VCaP (cell line): ENCODE measurements at regions not wholly inside any gene's neighbourhood (a gene's known extent, or its start where the extent isn't known, plus 50 kb on each side); places are given as distances from the start of the nearest gene placed in this dataset.

Source experiments
- H3K27ac ChIP-seq: fragments of 450-650 bp; 2 replicates; pipeline ENCODE4 v1.5.1; 2017
- TF ChIP-seq, protein P1 (sequence below): fragments of 450-650 bp; conservative IDR thresholded peaks from 2 replicates; pipeline ENCODE4 v1.5.1; 2017; ENCODE audit warnings: mild to moderate bottlenecking, moderate library complexity

GRCh38 chr5:2391021-2391420 is 360.5 kb downstream of the IRX2 start:
- TF ChIP-seq, protein P1, sequence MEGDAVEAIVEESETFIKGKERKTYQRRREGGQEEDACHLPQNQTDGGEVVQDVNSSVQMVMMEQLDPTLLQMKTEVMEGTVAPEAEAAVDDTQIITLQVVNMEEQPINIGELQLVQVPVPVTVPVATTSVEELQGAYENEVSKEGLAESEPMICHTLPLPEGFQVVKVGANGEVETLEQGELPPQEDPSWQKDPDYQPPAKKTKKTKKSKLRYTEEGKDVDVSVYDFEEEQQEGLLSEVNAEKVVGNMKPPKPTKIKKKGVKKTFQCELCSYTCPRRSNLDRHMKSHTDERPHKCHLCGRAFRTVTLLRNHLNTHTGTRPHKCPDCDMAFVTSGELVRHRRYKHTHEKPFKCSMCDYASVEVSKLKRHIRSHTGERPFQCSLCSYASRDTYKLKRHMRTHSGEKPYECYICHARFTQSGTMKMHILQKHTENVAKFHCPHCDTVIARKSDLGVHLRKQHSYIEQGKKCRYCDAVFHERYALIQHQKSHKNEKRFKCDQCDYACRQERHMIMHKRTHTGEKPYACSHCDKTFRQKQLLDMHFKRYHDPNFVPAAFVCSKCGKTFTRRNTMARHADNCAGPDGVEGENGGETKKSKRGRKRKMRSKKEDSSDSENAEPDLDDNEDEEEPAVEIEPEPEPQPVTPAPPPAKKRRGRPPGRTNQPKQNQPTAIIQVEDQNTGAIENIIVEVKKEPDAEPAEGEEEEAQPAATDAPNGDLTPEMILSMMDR = no peak
- H3K27ac ChIP-seq = no peak overlapping the region

DNA sequence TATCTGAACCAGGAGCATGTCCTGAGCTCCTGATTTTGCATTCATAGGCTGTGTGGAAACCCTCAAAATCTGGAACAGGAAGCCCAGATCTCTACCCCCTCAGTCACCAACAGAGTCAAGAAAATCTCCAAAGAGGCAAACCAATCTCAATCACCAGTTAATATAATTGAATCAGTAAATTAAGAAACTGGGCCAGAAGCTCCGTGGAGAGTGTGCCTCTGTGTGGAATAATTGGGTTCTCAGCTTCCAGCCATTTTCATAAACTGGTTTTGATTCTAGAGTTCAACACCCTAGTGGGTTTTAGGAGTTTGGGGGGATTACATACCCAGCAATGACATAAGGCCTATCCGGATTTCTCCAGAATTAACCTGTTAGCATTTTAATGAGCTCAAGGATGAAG is 362.9 kb downstream of the IRX2 start:
- TF ChIP-seq, protein P1 = no peak
- no peak overlapping the region for H3K27ac ChIP-seq

- TF ChIP-seq, protein P1 = no peak
- H3K27ac ChIP-seq = no peak overlapping the region
Measured at GRCh38 chr5:2387634-2388325, 363.7 kb downstream of the IRX2 start.

DNA sequence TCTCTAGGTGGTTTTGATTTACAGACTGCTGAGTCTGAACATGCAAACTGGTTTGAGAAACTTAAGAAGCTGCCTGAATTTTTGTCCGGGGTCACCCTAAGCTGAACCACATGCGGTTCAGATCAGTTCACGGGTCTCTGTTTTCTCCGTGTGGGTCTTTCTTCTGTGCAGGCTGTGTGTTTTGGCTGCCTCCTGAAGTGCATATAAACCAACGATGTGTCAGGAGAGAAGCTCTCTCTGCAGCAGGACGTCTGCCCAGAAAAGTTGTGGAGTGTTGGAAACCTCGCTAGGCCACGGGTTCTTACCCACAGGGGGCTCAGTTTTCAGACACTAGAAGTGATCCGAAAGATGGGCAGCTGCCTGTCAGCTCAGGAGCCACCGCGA is 364.2 kb downstream of the IRX2 start:
- TF ChIP-seq, protein P1 = no peak
- no peak overlapping the region for H3K27ac ChIP-seq

- TF ChIP-seq, protein P1 = no peak
- no peak overlapping the region for H3K27ac ChIP-seq
Measured at GRCh38 chr5:2385818-2386217, 365.7 kb downstream of the IRX2 start.

- no peak overlapping the region for H3K27ac ChIP-seq
- TF ChIP-seq, protein P1 = no peak
Measured at GRCh38 chr5:2383698-2384065, 367.8 kb downstream of the IRX2 start.

DNA sequence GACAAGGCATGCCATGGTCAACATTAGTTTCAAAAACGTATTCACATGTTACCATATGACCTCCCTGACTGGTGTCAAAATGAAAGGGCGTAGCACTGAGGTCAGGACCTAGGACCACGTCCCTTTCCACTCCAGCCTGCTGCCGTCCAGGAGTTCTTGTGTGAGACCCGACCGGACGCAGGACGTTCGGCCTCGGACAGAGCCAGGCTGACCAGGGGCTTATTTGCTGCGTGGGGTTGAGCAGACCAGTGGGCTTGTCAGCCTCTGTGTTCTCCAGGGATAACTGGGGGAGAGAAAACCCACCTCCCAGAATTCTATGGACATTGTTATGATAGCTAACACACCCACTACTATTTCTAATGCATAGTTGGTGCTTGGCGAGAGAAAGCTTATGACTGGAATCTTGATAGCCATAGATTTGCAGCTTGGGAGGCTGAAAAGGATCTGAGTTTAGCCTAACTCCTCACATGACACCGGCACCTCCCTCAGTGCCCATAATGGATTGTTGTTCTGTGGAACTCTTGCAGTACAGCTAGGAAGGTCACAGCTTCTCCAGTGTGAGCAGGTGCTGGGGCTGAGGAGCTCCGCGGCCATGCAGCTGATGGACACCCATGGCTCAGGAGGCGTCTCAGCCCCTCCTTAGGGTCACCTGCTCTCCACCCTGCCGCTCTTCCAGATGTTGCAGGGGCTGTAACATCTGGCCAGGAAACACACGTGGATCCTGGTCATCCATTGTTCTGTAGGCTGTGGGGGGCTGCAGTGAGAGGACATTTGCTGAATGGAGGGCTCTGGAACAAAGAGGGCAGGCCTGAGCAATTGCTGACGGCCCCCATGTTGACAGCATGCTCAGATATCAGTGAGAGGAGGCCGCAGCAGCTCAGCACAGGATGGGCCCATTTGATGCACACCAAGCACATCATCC is 368.4 kb downstream of the IRX2 start:
- H3K27ac ChIP-seq = no peak overlapping the region
- TF ChIP-seq, protein P1 = no peak
